K562 (cell line): ENCODE measurements at regions not wholly inside any gene's neighbourhood (a gene's known extent, or its start where the extent isn't known, plus 50 kb on each side); places are given as distances from the start of the nearest gene placed in this dataset.

ENCODE experiments used
- ATAC-seq: fragments of 200-7000 bp; cut with Tn5 transposase; 3 replicates; pipeline ENCODE4 v1.9.1; 2020; ENCODE audit warnings: moderate library complexity
- BruUV-seq: library from RNA; stranded (reverse); fragments of 400-500 nt; replicated peaks from 2 replicates; lab custom pipeline; 2021; lab: Mats Ljungman, UMichigan
- CTCF ChIA-PET: fragments of 300-600 bp; formaldehyde crosslinking; extraction: SDS; loops from one replicate; lab custom pipeline; 2021; ENCODE audit warnings: low intra/inter-chr PET ratio; lab: Yijun Ruan, JAX
- POLR2A ChIA-PET: fragments of 300-600, 350-650 bp; sonication (Branson Sonifier 250); formaldehyde crosslinking; extraction: SDS; loops from one replicate; lab custom pipeline; 2021; ENCODE audit warnings: antibody characterized with exemption, inconsistent platforms; lab: Yijun Ruan, JAX
- DNase-seq, 4 experiments: peaks; one replicate each; pipeline versions ENCODE4 v3.0.0 to v3.0.0-alpha.2; 2011 to 2018; ENCODE audit warnings: low spot score in 3 of 4, mixed read lengths in 3 of 4; ENCODE audit errors: extremely low read depth in 1 of 4
- FAIRE-seq: peaks from 2 replicates; lab custom pipeline; 2011; peaks lifted over from hg19 to GRCh38; lab: Jason Lieb, UNC
- H2AFZ ChIP-seq: 2 replicates; pipeline ENCODE4 v1.6.0; 2011; ENCODE audit warnings: low read depth, low read length, control low read depth, inconsistent platforms
- H3K27ac ChIP-seq: fragments of 200-600 bp; 3 replicates; pipeline ENCODE4 v1.8.0; 2011; ENCODE audit warnings: low read depth, mild to moderate bottlenecking, control low read depth, inconsistent platforms, low read length, moderate library complexity, mixed read lengths; ENCODE audit errors: extremely low read depth
- H3K27me3 ChIP-seq, 2 experiments: fragments of 300-600 bp in 1 of 2; 2 replicates in 1 of 2; 3 replicates in 1 of 2; pipeline versions ENCODE4 v1.6.0 to v1.8.0; 2011; ENCODE audit warnings: inconsistent platforms in 2 of 2, low read length in 2 of 2, mild to moderate bottlenecking in 1 of 2, mixed read lengths in 1 of 2, moderate library complexity in 1 of 2; ENCODE audit not compliant: control insufficient read depth in 2 of 2, insufficient read depth in 2 of 2
- H3K36me3 ChIP-seq: fragments of 300-600 bp; 3 replicates; pipeline ENCODE4 v1.8.0; 2011; ENCODE audit warnings: mild to moderate bottlenecking, low read length, inconsistent platforms; ENCODE audit not compliant: control insufficient read depth, insufficient read depth
- H3K4me1 ChIP-seq, 2 experiments: fragments of 200-600 bp in 1 of 2; replicated peaks in 1 of 2; 2 replicates in 1 of 2; 3 replicates in 1 of 2; pipeline versions ENCODE4 v1.5.1 to v1.8.0; 2011; ENCODE audit warnings: inconsistent platforms in 2 of 2, low read length in 2 of 2, mild to moderate bottlenecking in 1 of 2, mixed read lengths in 1 of 2, moderate library complexity in 1 of 2; ENCODE audit not compliant: control insufficient read depth in 2 of 2, insufficient read depth in 2 of 2
- H3K4me2 ChIP-seq: 2 replicates; pipeline ENCODE4 v1.6.1; 2011; ENCODE audit warnings: low read length, control low read depth, inconsistent platforms, mixed read lengths; ENCODE audit not compliant: insufficient read depth
- H3K4me3 ChIP-seq: fragments of 200-600 bp; sonication (generic), shearing (Covaris generic); 2 replicates; pipeline ENCODE4 v1.5.1; 2016; ENCODE audit warnings: control low read depth, inconsistent platforms
- H3K79me2 ChIP-seq: fragments of 200-600 bp; 3 replicates; pipeline ENCODE4 v1.8.0; 2011; ENCODE audit warnings: low read length, inconsistent platforms; ENCODE audit not compliant: control insufficient read depth, insufficient read depth
- H3K9ac ChIP-seq, 2 experiments: 2 replicates each; pipeline versions ENCODE4 v1.6.0 to v1.6.1; 2011; ENCODE audit warnings: low read depth in 2 of 2, low read length in 2 of 2, control low read depth in 1 of 2, inconsistent platforms in 1 of 2, mild to moderate bottlenecking in 1 of 2, mixed read lengths in 1 of 2; ENCODE audit not compliant: insufficient read depth in 1 of 2
- H3K9me1 ChIP-seq: one replicate; pipeline ENCODE4 v1.6.0; 2011; ENCODE audit warnings: inconsistent platforms, mild to moderate bottlenecking, low read length, moderate library complexity; ENCODE audit not compliant: control insufficient read depth, insufficient read depth
- H3K9me3 ChIP-seq: replicated peaks from 2 replicates; pipeline ENCODE4 v1.5.1; 2011; ENCODE audit warnings: low read depth, low read length, inconsistent platforms; ENCODE audit not compliant: control insufficient read depth, insufficient read depth
- H4K20me1 ChIP-seq: replicated peaks from 2 replicates; pipeline ENCODE4 v1.6.1; 2011; ENCODE audit warnings: low read length, inconsistent platforms, mixed read lengths; ENCODE audit not compliant: control insufficient read depth, insufficient read depth
- ARHGAP35 ChIP-seq: fragments of 450-650 bp; IDR thresholded peaks from 2 replicates; pipeline ENCODE4 v1.6.1; 2018; ENCODE audit not compliant: partially characterized antibody
- DIDO1 ChIP-seq: fragments of 450-650 bp; IDR thresholded peaks from 2 replicates; pipeline ENCODE4 v1.6.1; 2016; ENCODE audit warnings: low read depth, missing biosample characterization, missing genetic modification characterization
- GTF2F1 ChIP-seq: IDR thresholded peaks from 2 replicates; pipeline ENCODE4 v1.6.1; 2011; ENCODE audit warnings: low read depth, low read length, improper control_type of control experiment
- KLF6 ChIP-seq: fragments of 250-450 bp; sonication (Bioruptor Pico); IDR thresholded peaks from 2 replicates; pipeline ENCODE4 v1.4.0; 2020; ENCODE audit warnings: mild to moderate bottlenecking, moderate library complexity, borderline replicate concordance
- MECOM ChIP-seq: fragments of 250-450 bp; sonication (Bioruptor Pico); IDR thresholded peaks from 2 replicates; pipeline ENCODE4 v1.8.0; 2022; ENCODE audit warnings: inconsistent platforms
- MTA2 ChIP-seq: fragments of 450-650 bp; IDR thresholded peaks from 2 replicates; pipeline ENCODE4 v1.6.1; 2016; ENCODE audit warnings: low read depth
- NELFE ChIP-seq: IDR thresholded peaks from 2 replicates; pipeline ENCODE4 v1.6.1; 2011; ENCODE audit warnings: mild to moderate bottlenecking; ENCODE audit not compliant: insufficient read depth, insufficient read length
- SIRT6 ChIP-seq: IDR thresholded peaks from one replicate; pipeline ENCODE4 v1.6.1; 2012; ENCODE audit warnings: low read depth, mild to moderate bottlenecking, control low read depth, inconsistent platforms, low read length, moderate library complexity
- TAL1 ChIP-seq: fragments of 450-650 bp; IDR thresholded peaks from 2 replicates; pipeline ENCODE4 v1.6.1; 2016; ENCODE audit warnings: mild to moderate bottlenecking
- XRCC5 ChIP-seq: fragments of 200-400 bp; formaldehyde crosslinking; IDR thresholded peaks from 2 replicates; pipeline ENCODE4 v1.6.1; 2017; ENCODE audit warnings: low read depth, mild to moderate bottlenecking, low read length
- ZKSCAN8 ChIP-seq: fragments of 200-800 bp; sonication (Bioruptor generic); IDR thresholded peaks from 2 replicates; pipeline ENCODE4 v1.6.1; 2016; ENCODE audit warnings: missing genetic modification characterization, missing compliant biosample characterization
- ZNF77 ChIP-seq: fragments of 250-450 bp; sonication (Bioruptor Pico); IDR thresholded peaks from 2 replicates; pipeline ENCODE4 v1.5.0; 2020
- ZZZ3 ChIP-seq: fragments of 450-650 bp; IDR thresholded peaks from 2 replicates; pipeline ENCODE4 v1.6.1; 2016; ENCODE audit warnings: antibody characterized with exemption, mild to moderate bottlenecking, moderate library complexity
- in situ Hi-C: fragments of 300-500 bp; cut with MboI; formaldehyde crosslinking; loops from 4 replicates; pipeline ENCODE4 v1.15.0; 2018; ENCODE audit warnings: inconsistent platforms, mixed read lengths
- intact Hi-C: fragments of 100-400 bp; cut with micrococcal nuclease; formaldehyde crosslinking; loops from 2 replicates; pipeline ENCODE4 v1.14.2; 2022
- TF ChIP-seq, protein P1 (sequence below): fragments of 250-450 bp; sonication (Bioruptor Pico); IDR thresholded peaks from 2 replicates; pipeline ENCODE4 v1.8.0; 2021; ENCODE audit warnings: moderate library complexity, mild to moderate bottlenecking, inconsistent platforms
- TF ChIP-seq, protein P2 (sequence below): fragments of 250-450 bp; sonication (Bioruptor Pico); IDR thresholded peaks from 2 replicates; pipeline ENCODE4 v1.9.0; 2021; ENCODE audit warnings: mild to moderate bottlenecking, inconsistent platforms
- TF ChIP-seq, protein P3 (sequence below): fragments of 250-450 bp; sonication (Bioruptor Pico); IDR thresholded peaks from 2 replicates; pipeline ENCODE4 v1.4.0; 2020; ENCODE audit warnings: mild to moderate bottlenecking, moderate library complexity, borderline replicate concordance
- TF ChIP-seq, protein P4 (sequence below): sonication (generic); formaldehyde crosslinking; IDR thresholded peaks from 2 replicates; pipeline ENCODE4 v1.8.1; 2023; ENCODE audit warnings: mild to moderate bottlenecking, missing genetic modification reagents

DNA sequence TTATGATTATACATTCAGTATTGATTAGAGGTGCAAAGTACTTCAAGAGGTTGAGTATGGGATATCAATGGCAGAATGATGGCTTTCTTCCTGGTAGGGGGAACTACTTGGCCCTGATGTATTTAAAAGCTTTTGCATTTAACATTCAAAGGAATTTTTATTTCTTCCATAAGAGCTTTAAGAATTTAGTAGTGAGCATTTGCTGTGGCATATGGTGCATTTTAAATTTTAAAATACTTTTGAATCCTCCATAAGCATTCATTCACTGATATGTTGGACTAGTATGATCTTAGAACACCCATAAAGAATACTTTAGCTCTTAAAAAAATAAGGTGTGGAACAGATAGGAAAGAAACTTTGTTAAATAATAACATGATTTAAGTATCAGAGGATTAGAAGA is 191.9 kb upstream of the PPP1R3A start:
- no peaks in the 10 kb centered on the region for H4K20me1 ChIP-seq
- no peaks in the 10 kb centered on the region for H3K27me3 ChIP-seq
- FAIRE-seq: no peak
- H3K27ac ChIP-seq: no peak overlapping the region
- no peaks in the 10 kb centered on the region for H3K36me3 ChIP-seq
- no peak overlapping the region for H3K4me2 ChIP-seq
- no peak for DNase-seq
- H3K79me2 ChIP-seq: no peaks in the 10 kb centered on the region
- no TSS peak for BruUV-seq
- in situ Hi-C loops: no loop called here
- no peak overlapping the region for H2AFZ ChIP-seq
- no peak overlapping the region for H3K4me3 ChIP-seq
- no peak overlapping the region for H3K9ac ChIP-seq
- ATAC-seq: no peak
- intact Hi-C loops: no loop called here
- ChIA-PET POLR2A (no interaction called here), CTCF (no interaction called here)
- H3K9me1 ChIP-seq: no peaks in the 10 kb centered on the region
- H3K9me3 ChIP-seq: 0 out of 2 replicates have a peak, but pooled peaks cover 3% of the 10 kb centered on the region
- no peaks in the 10 kb centered on the region for H3K4me1 ChIP-seq
- no peak for TF ChIP-seq ARHGAP35
- TF ChIP-seq, protein P1, sequence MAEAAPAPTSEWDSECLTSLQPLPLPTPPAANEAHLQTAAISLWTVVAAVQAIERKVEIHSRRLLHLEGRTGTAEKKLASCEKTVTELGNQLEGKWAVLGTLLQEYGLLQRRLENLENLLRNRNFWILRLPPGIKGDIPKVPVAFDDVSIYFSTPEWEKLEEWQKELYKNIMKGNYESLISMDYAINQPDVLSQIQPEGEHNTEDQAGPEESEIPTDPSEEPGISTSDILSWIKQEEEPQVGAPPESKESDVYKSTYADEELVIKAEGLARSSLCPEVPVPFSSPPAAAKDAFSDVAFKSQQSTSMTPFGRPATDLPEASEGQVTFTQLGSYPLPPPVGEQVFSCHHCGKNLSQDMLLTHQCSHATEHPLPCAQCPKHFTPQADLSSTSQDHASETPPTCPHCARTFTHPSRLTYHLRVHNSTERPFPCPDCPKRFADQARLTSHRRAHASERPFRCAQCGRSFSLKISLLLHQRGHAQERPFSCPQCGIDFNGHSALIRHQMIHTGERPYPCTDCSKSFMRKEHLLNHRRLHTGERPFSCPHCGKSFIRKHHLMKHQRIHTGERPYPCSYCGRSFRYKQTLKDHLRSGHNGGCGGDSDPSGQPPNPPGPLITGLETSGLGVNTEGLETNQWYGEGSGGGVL (CRISPR knock-in tag): no peak
- TF ChIP-seq XRCC5: no peak
- TF ChIP-seq ZKSCAN8 (CRISPR knock-in tag): no peak
- TF ChIP-seq SIRT6: no peak
- TF ChIP-seq, protein P2, sequence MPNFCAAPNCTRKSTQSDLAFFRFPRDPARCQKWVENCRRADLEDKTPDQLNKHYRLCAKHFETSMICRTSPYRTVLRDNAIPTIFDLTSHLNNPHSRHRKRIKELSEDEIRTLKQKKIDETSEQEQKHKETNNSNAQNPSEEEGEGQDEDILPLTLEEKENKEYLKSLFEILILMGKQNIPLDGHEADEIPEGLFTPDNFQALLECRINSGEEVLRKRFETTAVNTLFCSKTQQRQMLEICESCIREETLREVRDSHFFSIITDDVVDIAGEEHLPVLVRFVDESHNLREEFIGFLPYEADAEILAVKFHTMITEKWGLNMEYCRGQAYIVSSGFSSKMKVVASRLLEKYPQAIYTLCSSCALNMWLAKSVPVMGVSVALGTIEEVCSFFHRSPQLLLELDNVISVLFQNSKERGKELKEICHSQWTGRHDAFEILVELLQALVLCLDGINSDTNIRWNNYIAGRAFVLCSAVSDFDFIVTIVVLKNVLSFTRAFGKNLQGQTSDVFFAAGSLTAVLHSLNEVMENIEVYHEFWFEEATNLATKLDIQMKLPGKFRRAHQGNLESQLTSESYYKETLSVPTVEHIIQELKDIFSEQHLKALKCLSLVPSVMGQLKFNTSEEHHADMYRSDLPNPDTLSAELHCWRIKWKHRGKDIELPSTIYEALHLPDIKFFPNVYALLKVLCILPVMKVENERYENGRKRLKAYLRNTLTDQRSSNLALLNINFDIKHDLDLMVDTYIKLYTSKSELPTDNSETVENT (CRISPR knock-in tag): no peak
- TF ChIP-seq MTA2: no peak
- TF ChIP-seq, protein P3, sequence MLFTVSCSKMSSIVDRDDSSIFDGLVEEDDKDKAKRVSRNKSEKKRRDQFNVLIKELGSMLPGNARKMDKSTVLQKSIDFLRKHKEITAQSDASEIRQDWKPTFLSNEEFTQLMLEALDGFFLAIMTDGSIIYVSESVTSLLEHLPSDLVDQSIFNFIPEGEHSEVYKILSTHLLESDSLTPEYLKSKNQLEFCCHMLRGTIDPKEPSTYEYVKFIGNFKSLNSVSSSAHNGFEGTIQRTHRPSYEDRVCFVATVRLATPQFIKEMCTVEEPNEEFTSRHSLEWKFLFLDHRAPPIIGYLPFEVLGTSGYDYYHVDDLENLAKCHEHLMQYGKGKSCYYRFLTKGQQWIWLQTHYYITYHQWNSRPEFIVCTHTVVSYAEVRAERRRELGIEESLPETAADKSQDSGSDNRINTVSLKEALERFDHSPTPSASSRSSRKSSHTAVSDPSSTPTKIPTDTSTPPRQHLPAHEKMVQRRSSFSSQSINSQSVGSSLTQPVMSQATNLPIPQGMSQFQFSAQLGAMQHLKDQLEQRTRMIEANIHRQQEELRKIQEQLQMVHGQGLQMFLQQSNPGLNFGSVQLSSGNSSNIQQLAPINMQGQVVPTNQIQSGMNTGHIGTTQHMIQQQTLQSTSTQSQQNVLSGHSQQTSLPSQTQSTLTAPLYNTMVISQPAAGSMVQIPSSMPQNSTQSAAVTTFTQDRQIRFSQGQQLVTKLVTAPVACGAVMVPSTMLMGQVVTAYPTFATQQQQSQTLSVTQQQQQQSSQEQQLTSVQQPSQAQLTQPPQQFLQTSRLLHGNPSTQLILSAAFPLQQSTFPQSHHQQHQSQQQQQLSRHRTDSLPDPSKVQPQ (CRISPR knock-in tag): no peak
- TF ChIP-seq KLF6 (CRISPR knock-in tag): no peak
- TF ChIP-seq TAL1: no peak
- no peak for TF ChIP-seq GTF2F1
- TF ChIP-seq ZNF77: no peak
- TF ChIP-seq NELFE: no peak
- TF ChIP-seq, protein P4, sequence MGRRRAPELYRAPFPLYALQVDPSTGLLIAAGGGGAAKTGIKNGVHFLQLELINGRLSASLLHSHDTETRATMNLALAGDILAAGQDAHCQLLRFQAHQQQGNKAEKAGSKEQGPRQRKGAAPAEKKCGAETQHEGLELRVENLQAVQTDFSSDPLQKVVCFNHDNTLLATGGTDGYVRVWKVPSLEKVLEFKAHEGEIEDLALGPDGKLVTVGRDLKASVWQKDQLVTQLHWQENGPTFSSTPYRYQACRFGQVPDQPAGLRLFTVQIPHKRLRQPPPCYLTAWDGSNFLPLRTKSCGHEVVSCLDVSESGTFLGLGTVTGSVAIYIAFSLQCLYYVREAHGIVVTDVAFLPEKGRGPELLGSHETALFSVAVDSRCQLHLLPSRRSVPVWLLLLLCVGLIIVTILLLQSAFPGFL (CRISPR knock-in tag): no peak
- no peak for TF ChIP-seq MECOM (CRISPR knock-in tag)
- no peak for TF ChIP-seq ZZZ3
- no peak for TF ChIP-seq DIDO1 (tag)
